PC-9 (cell line): ENCODE measurements at regions not wholly inside any gene's neighbourhood (a gene's known extent, or its start where the extent isn't known, plus 50 kb on each side); places are given as distances from the start of the nearest gene placed in this dataset.

Experiments used
- CTCF ChIP-seq: fragments of 200-600 bp; sonication (generic); conservative IDR thresholded peaks from 2 replicates; pipeline ENCODE4 v1.6.1; 2017; ENCODE audit warnings: mixed run types, antibody characterized with exemption, mild to moderate bottlenecking, moderate library complexity
- EZH2 ChIP-seq: fragments of 200-600 bp; sonication (generic); IDR thresholded peaks from 2 replicates; pipeline ENCODE4 v1.8.0; 2017; ENCODE audit warnings: antibody characterized with exemption, low read depth

GRCh38 chr3:187458383-187458782 is 90.2 kb downstream of the RTP4 start:
- no peak for TF ChIP-seq EZH2
- no peak for TF ChIP-seq CTCF
